PC-9 (cell line): ENCODE measurements at regions not wholly inside any gene's neighbourhood (a gene's known extent, or its start where the extent isn't known, plus 50 kb on each side); places are given as distances from the start of the nearest gene placed in this dataset.

ENCODE experiments used
- BruUV-seq: library from RNA; stranded (reverse); fragments of 400-500 nt; replicated peaks from 2 replicates; lab custom pipeline; 2021; lab: Mats Ljungman, UMichigan
- CTCF ChIA-PET: fragments of 300-600 bp; sonication (Branson Sonifier 250); formaldehyde crosslinking; loops from one replicate; lab custom pipeline; 2022; ENCODE audit warnings: antibody characterized with exemption; lab: Charles Lee
- POLR2A ChIA-PET: fragments of 300-600 bp; sonication (Branson Sonifier 250); formaldehyde crosslinking; loops from one replicate; lab custom pipeline; 2022; ENCODE audit warnings: antibody characterized with exemption; ENCODE audit not compliant: unreplicated experiment; lab: Charles Lee
- DNase-seq, 2 experiments: peaks; one replicate each; pipeline versions ENCODE4 v3.0.0 to v3.0.0-alpha.2; 2015 to 2022; ENCODE audit warnings: mixed read lengths in 1 of 2
- H2AFZ ChIP-seq: fragments of 200-600 bp; sonication (generic); 2 replicates; pipeline ENCODE4 v1.8.1; 2017; ENCODE audit warnings: antibody characterized with exemption
- H3F3A ChIP-seq: fragments of 200-600 bp; sonication (generic); 2 replicates; pipeline ENCODE4 v1.8.1; 2017; ENCODE audit warnings: antibody characterized with exemption, mild to moderate bottlenecking, low read depth; ENCODE audit not compliant: insufficient read depth
- H3K27ac ChIP-seq: fragments of 200-600 bp; sonication (generic); 2 replicates; pipeline ENCODE4 v1.6.1; 2016; ENCODE audit warnings: mixed run types
- H3K27me3 ChIP-seq: fragments of 200-600 bp; sonication (generic); 2 replicates; pipeline ENCODE4 v1.6.1; 2016; ENCODE audit warnings: low read depth, mixed run types; ENCODE audit not compliant: insufficient read depth
- H3K36me3 ChIP-seq: fragments of 200-600 bp; sonication (generic); 2 replicates; pipeline ENCODE4 v1.6.1; 2016; ENCODE audit warnings: low read depth, mixed run types
- H3K4me1 ChIP-seq: fragments of 200-600 bp; sonication (generic); replicated peaks from 2 replicates; pipeline ENCODE4 v1.6.1; 2016; ENCODE audit warnings: mixed run types; ENCODE audit not compliant: insufficient read depth
- H3K4me2 ChIP-seq: fragments of 200-600 bp; sonication (generic); 2 replicates; pipeline ENCODE4 v1.6.1; 2017; ENCODE audit warnings: mixed run types
- H3K4me3 ChIP-seq: fragments of 200-600 bp; sonication (generic); 2 replicates; pipeline ENCODE4 v1.6.1; 2016; ENCODE audit warnings: mixed run types
- H3K79me2 ChIP-seq: fragments of 200-600 bp; sonication (generic); 2 replicates; pipeline ENCODE4 v1.6.1; 2017; ENCODE audit warnings: low read depth, mixed run types
- H3K9me2 ChIP-seq: fragments of 200-600 bp; sonication (generic); 2 replicates; pipeline ENCODE4 v1.8.1; 2017; ENCODE audit warnings: mild to moderate bottlenecking; ENCODE audit not compliant: insufficient read depth
- H3K9me3 ChIP-seq: fragments of 200-600 bp; sonication (generic); 2 replicates; pipeline ENCODE4 v1.8.1; 2016; ENCODE audit warnings: low read depth; ENCODE audit not compliant: insufficient read depth
- H4K20me1 ChIP-seq: fragments of 200-600 bp; sonication (generic); 2 replicates; pipeline ENCODE4 v1.8.1; 2017; ENCODE audit not compliant: insufficient read depth
- EZH2 ChIP-seq: fragments of 200-600 bp; sonication (generic); IDR thresholded peaks from 2 replicates; pipeline ENCODE4 v1.8.0; 2017; ENCODE audit warnings: antibody characterized with exemption, low read depth
- intact Hi-C: fragments of 100-400 bp; cut with micrococcal nuclease; formaldehyde crosslinking; loops from one replicate; pipeline ENCODE4 v1.10.0; 2022; ENCODE audit not compliant: unreplicated experiment
- TF ChIP-seq, protein P1 (sequence below): fragments of 200-600 bp; sonication (generic); conservative IDR thresholded peaks from 2 replicates; pipeline ENCODE4 v1.6.1; 2017; ENCODE audit warnings: mixed run types, antibody characterized with exemption, mild to moderate bottlenecking, moderate library complexity

- ChIA-PET CTCF (no interaction called here), POLR2A (no interaction called here)
- Histone ChIP-seq H2AFZ (no peak overlapping the region), H4K20me1 (no peaks in the 10 kb centered on the region), H3K36me3 (no peaks in the 10 kb centered on the region), H3K79me2 (no peaks in the 10 kb centered on the region), H3K9me3 (no peaks in the 10 kb centered on the region), H3K27me3 (peaks cover 32% of the 10 kb centered on the region), H3K4me3 (no peak overlapping the region), H3K4me2 (no peak overlapping the region), H3F3A (no peaks in the 10 kb centered on the region), H3K9me2 (no peaks in the 10 kb centered on the region), H3K27ac (no peak overlapping the region), H3K4me1 (no peaks in the 10 kb centered on the region)
- intact Hi-C loops, result loop anchor here (10.0 kb wide), 2 partner anchors 59 to 99 kb away; no protein-coding TSS in a partner anchor
- BruUV-seq, result no TSS peak
- no peak for DNase-seq
- TF ChIP-seq, protein P1, sequence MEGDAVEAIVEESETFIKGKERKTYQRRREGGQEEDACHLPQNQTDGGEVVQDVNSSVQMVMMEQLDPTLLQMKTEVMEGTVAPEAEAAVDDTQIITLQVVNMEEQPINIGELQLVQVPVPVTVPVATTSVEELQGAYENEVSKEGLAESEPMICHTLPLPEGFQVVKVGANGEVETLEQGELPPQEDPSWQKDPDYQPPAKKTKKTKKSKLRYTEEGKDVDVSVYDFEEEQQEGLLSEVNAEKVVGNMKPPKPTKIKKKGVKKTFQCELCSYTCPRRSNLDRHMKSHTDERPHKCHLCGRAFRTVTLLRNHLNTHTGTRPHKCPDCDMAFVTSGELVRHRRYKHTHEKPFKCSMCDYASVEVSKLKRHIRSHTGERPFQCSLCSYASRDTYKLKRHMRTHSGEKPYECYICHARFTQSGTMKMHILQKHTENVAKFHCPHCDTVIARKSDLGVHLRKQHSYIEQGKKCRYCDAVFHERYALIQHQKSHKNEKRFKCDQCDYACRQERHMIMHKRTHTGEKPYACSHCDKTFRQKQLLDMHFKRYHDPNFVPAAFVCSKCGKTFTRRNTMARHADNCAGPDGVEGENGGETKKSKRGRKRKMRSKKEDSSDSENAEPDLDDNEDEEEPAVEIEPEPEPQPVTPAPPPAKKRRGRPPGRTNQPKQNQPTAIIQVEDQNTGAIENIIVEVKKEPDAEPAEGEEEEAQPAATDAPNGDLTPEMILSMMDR, result no peak
- no peak for TF ChIP-seq EZH2
Measured at GRCh38 chr9:78605041-78606000, 308.4 kb downstream of the PSAT1 start.

DNA sequence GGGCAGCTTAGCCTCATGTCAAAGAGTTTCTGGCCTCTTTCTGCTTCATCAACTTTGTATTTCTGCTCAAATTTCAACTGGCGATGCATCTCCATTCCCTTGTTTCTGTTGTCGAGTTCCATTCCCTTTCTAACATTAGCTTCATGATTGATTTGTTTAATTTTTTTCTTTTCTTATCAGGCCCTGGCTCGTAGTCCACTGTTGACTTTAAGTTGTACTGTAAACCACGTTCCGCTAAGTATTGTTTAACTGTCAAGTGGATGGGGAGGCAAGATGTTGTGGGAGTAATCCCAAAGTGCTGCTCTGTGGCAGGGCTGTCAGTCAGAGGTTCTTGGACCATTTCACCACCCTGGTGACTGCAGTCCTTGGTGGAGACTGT, 309.1 kb downstream of the PSAT1 start:
- Histone ChIP-seq H3K9me2 (no peaks in the 10 kb centered on the region), H3K9me3 (no peaks in the 10 kb centered on the region), H2AFZ (no peak overlapping the region), H3K4me3 (no peak overlapping the region), H3K4me2 (no peak overlapping the region), H3K4me1 (no peaks in the 10 kb centered on the region), H3K27ac (no peak overlapping the region), H4K20me1 (no peaks in the 10 kb centered on the region), H3K36me3 (no peaks in the 10 kb centered on the region), H3F3A (no peaks in the 10 kb centered on the region), H3K79me2 (no peaks in the 10 kb centered on the region), H3K27me3 (peaks cover 39% of the 10 kb centered on the region)
- intact Hi-C loops, result loop anchor here (10.0 kb wide), 2 partner anchors 59 to 99 kb away; no protein-coding TSS in a partner anchor
- TF ChIP-seq, protein P1, result no peak
- TF ChIP-seq EZH2, result no peak
- DNase-seq, result no peak
- ChIA-PET POLR2A (no interaction called here), CTCF (no interaction called here)
- BruUV-seq, result no TSS peak

DNA sequence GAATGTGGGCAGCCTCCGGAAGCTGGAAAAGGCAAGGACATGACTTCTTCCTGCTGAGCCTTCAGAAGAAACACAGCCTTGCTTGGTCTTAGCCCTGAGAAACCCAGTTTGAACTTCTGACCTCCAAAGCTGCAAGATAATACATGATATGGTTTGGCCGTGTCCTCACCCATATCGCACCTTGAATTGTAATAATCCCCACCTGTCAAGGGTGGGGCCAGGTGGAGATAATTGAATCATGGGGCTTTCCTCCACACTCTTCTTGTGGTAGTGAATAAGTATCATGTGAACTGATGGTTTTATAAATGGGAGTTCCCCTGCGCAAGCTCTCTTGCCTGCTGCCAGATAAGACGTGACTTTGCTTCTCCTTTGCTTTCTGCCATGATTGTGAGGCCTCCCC, 310.9 kb downstream of the PSAT1 start:
- H3K27ac ChIP-seq, result no peak overlapping the region
- TF ChIP-seq EZH2, result no peak
- TF ChIP-seq, protein P1, result no peak
- peaks cover 47% of the 10 kb centered on the region for H3K27me3 ChIP-seq
- H3K36me3 ChIP-seq, result no peaks in the 10 kb centered on the region
- no peaks in the 10 kb centered on the region for H3K4me1 ChIP-seq
- H3K79me2 ChIP-seq, result no peaks in the 10 kb centered on the region
- H3K9me3 ChIP-seq, result no peaks in the 10 kb centered on the region
- intact Hi-C loops, result loop anchor here (10.0 kb wide), 2 partner anchors 57 to 97 kb away; no protein-coding TSS in a partner anchor
- H3K9me2 ChIP-seq, result no peaks in the 10 kb centered on the region; the same call in 1 of the 2 replicates
- H3K4me2 ChIP-seq, result no peak overlapping the region
- H3F3A ChIP-seq, result no peaks in the 10 kb centered on the region
- ChIA-PET CTCF (no interaction called here), POLR2A (interaction anchor here (0.7 kb wide), 1 partner anchor 60 kb away, joined by 6 read pairs; no protein-coding TSS in a partner anchor)
- no peak for DNase-seq
- H2AFZ ChIP-seq, result no peak overlapping the region
- BruUV-seq, result no TSS peak
- H4K20me1 ChIP-seq, result no peaks in the 10 kb centered on the region
- H3K4me3 ChIP-seq, result no peak overlapping the region
